NB4 (cell line): ENCODE measurements at regions not wholly inside any gene's neighbourhood (a gene's known extent, or its start where the extent isn't known, plus 50 kb on each side); places are given as distances from the start of the nearest gene placed in this dataset.
A peak's percentile ranks its signal among the peaks of the same experiment; 100 is the strongest.

Source experiments
- DNase-seq: peaks from one replicate; pipeline ENCODE4 v3.0.0; 2010; ENCODE audit warnings: low read depth
- H3K4me3 ChIP-seq: one replicate; pipeline ENCODE4 v1.5.1; 2011; ENCODE audit warnings: mild to moderate bottlenecking, low read depth, low read length, moderate library complexity
- CTCF ChIP-seq: IDR thresholded peaks from one replicate; pipeline ENCODE4 v1.5.1; 2012; ENCODE audit warnings: low read depth, low read length
- MAX ChIP-seq: IDR thresholded peaks from 2 replicates; pipeline ENCODE4 v1.6.1; 2011; ENCODE audit warnings: low read depth, low read length
- MYC ChIP-seq: IDR thresholded peaks from 2 replicates; pipeline ENCODE4 v1.6.1; 2011; ENCODE audit warnings: low read depth, low read length
- POLR2A ChIP-seq: IDR thresholded peaks from 2 replicates; pipeline ENCODE4 v1.6.1; 2011; ENCODE audit warnings: mild to moderate bottlenecking; ENCODE audit not compliant: insufficient read length; ENCODE audit errors: extremely low read depth

- no peak for DNase-seq
- no peak for TF ChIP-seq MYC
- TF ChIP-seq CTCF = no peak
- no peak for TF ChIP-seq POLR2A
These were observed 182.0 kb upstream of the IER5L start for GRCh38 chr9:129359916-129360536.

GRCh38 chr9:129359162-129359811 is 181.2 kb upstream of the IER5L start:
- no peak for DNase-seq
- TF ChIP-seq POLR2A (no peak), CTCF (no peak), MYC (no peak), MAX (no peak)
- no peak overlapping the region for H3K4me3 ChIP-seq

More at GRCh38 chr9:129359916-129360536, 182.0 kb upstream of the IER5L start:
- no peak overlapping the region for H3K4me3 ChIP-seq

GRCh38 chr9:129358621-129359154 is 180.6 kb upstream of the IER5L start:
- no peak for DNase-seq
- TF ChIP-seq MYC (no peak), POLR2A (no peak), MAX (no peak), CTCF (no peak)
- no peak overlapping the region for H3K4me3 ChIP-seq

- TF ChIP-seq MYC (no peak), POLR2A (no peak), CTCF (no peak), MAX (no peak)
- H3K4me3 ChIP-seq = no peak overlapping the region
- no peak for DNase-seq
These were observed 179.7 kb upstream of the IER5L start for GRCh38 chr9:129357773-129358245.

GRCh38 chr9:129356871-129357772 is 179.1 kb upstream of the IER5L start:
- H3K4me3 ChIP-seq = no peak overlapping the region
- peak; percentile 47 for DNase-seq
- no peak for TF ChIP-seq MYC
- no peak for TF ChIP-seq CTCF
- TF ChIP-seq MAX = no peak
- no peak for TF ChIP-seq POLR2A
